CD4-positive, alpha-beta T cell treated with Interferon gamma for 1 hour (primary cell): ENCODE measurements at regions not wholly inside any gene's neighbourhood (a gene's known extent, or its start where the extent isn't known, plus 50 kb on each side); places are given as distances from the start of the nearest gene placed in this dataset.
A peak's percentile ranks its signal among the peaks of the same experiment; 100 is the strongest.

Experiments used
- DNase-seq: peaks from one replicate; pipeline ENCODE4 v3.0.0-alpha.2; 2020

- DNase-seq: no peak
These were observed 194.9 kb downstream of the RBFOX3 start for GRCh38 chr17:79415909-79416308.

- no peak for DNase-seq
These were observed 195.5 kb downstream of the RBFOX3 start for GRCh38 chr17:79415365-79415764.

GRCh38 chr17:79414793-79415211 is 196.0 kb downstream of the RBFOX3 start:
- DNase-seq: no peak

- DNase-seq: no peak
These were observed 196.6 kb downstream of the RBFOX3 start for GRCh38 chr17:79414063-79414792.

- no peak for DNase-seq
These were observed 197.2 kb downstream of the RBFOX3 start for GRCh38 chr17:79413611-79414010.

- DNase-seq: no peak
These were observed 197.9 kb downstream of the RBFOX3 start for GRCh38 chr17:79412886-79413390.

- DNase-seq: no peak
These were observed 198.7 kb downstream of the RBFOX3 start for GRCh38 chr17:79412110-79412509.

GRCh38 chr17:79411419-79411818 is 199.4 kb downstream of the RBFOX3 start:
- no peak for DNase-seq

- no peak for DNase-seq
These were observed 200.2 kb downstream of the RBFOX3 start for GRCh38 chr17:79410681-79411080.

GRCh38 chr17:79408251-79408650 is 202.6 kb downstream of the RBFOX3 start:
- DNase-seq: no peak

GRCh38 chr17:79407385-79407784 is 203.5 kb downstream of the RBFOX3 start:
- no peak for DNase-seq

GRCh38 chr17:79406316-79406715 is 204.5 kb downstream of the RBFOX3 start:
- DNase-seq: no peak

- no peak for DNase-seq
These were observed 205.0 kb downstream of the RBFOX3 start for GRCh38 chr17:79405823-79406222.

- DNase-seq: no peak
These were observed 206.5 kb downstream of the RBFOX3 start for GRCh38 chr17:79404136-79404911.

GRCh38 chr17:79401704-79402674 is 208.9 kb downstream of the RBFOX3 start:
- no peak for DNase-seq

- DNase-seq: peak; percentile 62
These were observed 209.7 kb downstream of the RBFOX3 start for GRCh38 chr17:79400989-79401703.

GRCh38 chr17:79399610-79400144 is 211.2 kb downstream of the RBFOX3 start:
- DNase-seq: no peak

GRCh38 chr17:79398441-79398840 is 212.4 kb downstream of the RBFOX3 start:
- no peak for DNase-seq

GRCh38 chr17:79396696-79397095 is 214.2 kb downstream of the RBFOX3 start:
- DNase-seq: no peak

- no peak for DNase-seq
These were observed 215.3 kb downstream of the RBFOX3 start for GRCh38 chr17:79395545-79395944.

- no peak for DNase-seq
These were observed 215.8 kb downstream of the RBFOX3 start for GRCh38 chr17:79395066-79395465.
